ENCODE measurements at regions not wholly inside any gene's neighbourhood (a gene's known extent, or its start where the extent isn't known, plus 50 kb on each side); places are given as distances from the start of the nearest gene placed in this dataset.

- no peak for TF ChIP-seq JUN (IDR thresholded peaks at IDR 0.05; ENCODE audit: borderline replicate concordance, insufficient read depth, insufficient read length, low read depth)
- no peak for TF ChIP-seq CTCF (IDR thresholded peaks at IDR 0.05; ENCODE audit: extremely low read depth in 1 of 2, insufficient read depth in 1 of 2, low read depth in 1 of 2, low read length in 2 of 2)
- TF ChIP-seq POLR2AphosphoS5 (IDR thresholded peaks at IDR 0.05; ENCODE audit: insufficient read depth, low read depth, low read length) = no peak
- TF ChIP-seq MYC (IDR thresholded peaks at IDR 0.05; ENCODE audit: low read depth, low read length) = no peak
- TF ChIP-seq POLR2A (IDR thresholded peaks at IDR 0.05; ENCODE audit: low read depth, low read length) = no peak
- TF ChIP-seq, protein P1, sequence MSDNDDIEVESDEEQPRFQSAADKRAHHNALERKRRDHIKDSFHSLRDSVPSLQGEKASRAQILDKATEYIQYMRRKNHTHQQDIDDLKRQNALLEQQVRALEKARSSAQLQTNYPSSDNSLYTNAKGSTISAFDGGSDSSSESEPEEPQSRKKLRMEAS (IDR thresholded peaks at IDR 0.05; ENCODE audit: insufficient read depth, insufficient read length) = no peak
- TF ChIP-seq EZH2 (IDR thresholded peaks at IDR 0.05; ENCODE audit: borderline replicate concordance, low read depth, low read length, severe bottlenecking) = no peak
- no peak for TF ChIP-seq FOS (IDR thresholded peaks at IDR 0.05; ENCODE audit: borderline replicate concordance, insufficient read depth, low read length)
- TF ChIP-seq GATA2 (IDR thresholded peaks at IDR 0.05; ENCODE audit: insufficient read depth, insufficient read length, low read depth, low read length) = no peak
Observed at GRCh38 chr4:3343358-3343757, 50.5 kb downstream of the RGS12 start.

More at GRCh38 chr4:3343358-3343757, 50.5 kb downstream of the RGS12 start:
- H3K4me1 ChIP-seq (ENCODE audit: control insufficient read depth, extremely low read depth, insufficient read depth, low read length) = peaks cover 25% of the 10 kb centered on the region
- H4K20me1 ChIP-seq (replicated peaks; ENCODE audit: control insufficient read depth, extremely low read depth, insufficient read depth, low read length) = no peaks in the 10 kb centered on the region
- DNase-seq (ENCODE audit: low read depth, low spot score) (no peak), FAIRE-seq (no peak)
- no TSS peak for BruUV-seq (replicated peaks)
- intact Hi-C loops (cut with micrococcal nuclease) = loop anchor here (2.0 kb wide), 1 partner anchor 27 kb away; no protein-coding TSS in a partner anchor
- dilution Hi-C loops (cut with MboI; ENCODE audit: extremely low pct_ligation_motif_present, low sequenced_read_pairs) = no loop called here
- peaks cover 0 to 6% of the 10 kb centered on the region in 2 experiments for H3K36me3 ChIP-seq (ENCODE audit: control insufficient read depth in 2 of 2, extremely low read depth in 1 of 2, insufficient read depth in 2 of 2, low read length in 2 of 2)
- H3K4me2 ChIP-seq (ENCODE audit: insufficient read depth, low read length) = no peak overlapping the region
- no peaks in the 10 kb centered on the region for H3K9me1 ChIP-seq (replicated peaks; ENCODE audit: control insufficient read depth, extremely low read depth, insufficient read depth, low read length)
- no peak overlapping the region for H3K9ac ChIP-seq (replicated peaks; ENCODE audit: extremely low read depth, insufficient read depth, low read length)
- H3K4me3 ChIP-seq (replicated peaks in 1 of 3; ENCODE audit: insufficient read depth in 1 of 3, low read depth in 1 of 3, low read length in 3 of 3) = no peak overlapping the region
- H2AFZ ChIP-seq (ENCODE audit: low read depth, low read length) = no peak overlapping the region
- H3K9me3 ChIP-seq (replicated peaks; ENCODE audit: control insufficient read depth, insufficient read depth, low read length) = no peaks in the 10 kb centered on the region
- peak overlapping the region; percentile 88 for H3K27ac ChIP-seq (ENCODE audit: insufficient read depth, low read depth, low read length)
- no peaks in the 10 kb centered on the region for H3K27me3 ChIP-seq (ENCODE audit: control insufficient read depth in 2 of 2, insufficient read depth in 2 of 2, low read length in 2 of 2)
- ChIA-PET CTCF (interaction anchor here (1.0 to 5.5 kb wide), 7 partner anchors 13 to 109 kb away, joined by 3 to 78 read pairs (median 5); partner anchors contain the start of gene HGFAC), POLR2A (no interaction called here)
- H3K79me2 ChIP-seq (ENCODE audit: control insufficient read depth, insufficient read depth, low read length) = peaks cover 31% of the 10 kb centered on the region
